Activated naive CD8-positive, alpha-beta T cell treated with anti-CD3 and anti-CD28 coated beads, Interleukin-2, amount 50 U/mL, for 24 hours (primary cell): ENCODE measurements at regions not wholly inside any gene's neighbourhood (a gene's known extent, or its start where the extent isn't known, plus 50 kb on each side); places are given as distances from the start of the nearest gene placed in this dataset.
"Not testable (repeated sequence)": the region's sequence is repeated elsewhere in the genome, so short reads cannot be mapped to it uniquely, and the experiment has no call there.

Experiments used
- ATAC-seq: fragments of 150-1000 bp; cut with Tn5 transposase; one replicate; pipeline ENCODE4 v1.10.0; 2021
- DNase-seq: peaks from one replicate; pipeline ENCODE4 v3.0.0; 2021
- H3K27ac Mint-ChIP-seq: one replicate; pipeline ENCODE4 v1.8.0; 2021; ENCODE audit warnings: mild to moderate bottlenecking, mixed read lengths
- H3K27me3 Mint-ChIP-seq: one replicate; pipeline ENCODE4 v1.8.0; 2021; ENCODE audit warnings: mixed read lengths
- H3K36me3 Mint-ChIP-seq: one replicate; pipeline ENCODE4 v1.8.0; 2021; ENCODE audit warnings: low read depth, mixed read lengths
- H3K4me1 Mint-ChIP-seq: one replicate; pipeline ENCODE4 v1.8.0; 2021; ENCODE audit warnings: mixed read lengths
- H3K4me3 Mint-ChIP-seq: one replicate; pipeline ENCODE4 v1.8.0; 2021; ENCODE audit warnings: mild to moderate bottlenecking, moderate library complexity, mixed read lengths
- H3K9me3 Mint-ChIP-seq: one replicate; pipeline ENCODE4 v1.8.0; 2021; ENCODE audit warnings: mixed read lengths

DNA sequence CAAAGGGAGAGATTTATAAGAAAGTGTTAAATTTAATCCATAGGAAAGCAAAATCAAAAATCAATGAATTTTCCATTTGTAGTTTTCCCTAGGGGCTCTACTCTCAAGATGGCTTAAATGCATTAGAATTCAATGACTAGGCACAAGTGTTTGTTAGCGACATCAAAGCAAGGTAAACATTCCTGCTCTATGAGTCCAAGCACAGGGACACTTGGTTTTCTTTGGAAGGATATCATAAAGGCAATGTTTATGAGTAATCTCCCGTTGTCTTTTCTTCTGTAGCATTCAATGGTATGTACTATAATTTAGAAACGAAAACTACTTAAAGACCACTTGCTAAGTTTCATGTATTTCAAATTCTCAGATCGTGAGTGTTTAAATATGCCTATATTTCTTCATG lies 54.8 kb upstream of the ZNF717 start:
- not testable (repeated sequence) for H3K4me3 Mint-ChIP-seq, DNase-seq, H3K36me3 Mint-ChIP-seq, ATAC-seq, H3K4me1 Mint-ChIP-seq, H3K27me3 Mint-ChIP-seq, H3K27ac Mint-ChIP-seq
- H3K9me3 Mint-ChIP-seq: peaks cover 20% of the 10 kb centered on the region

GRCh38 chr3:75850301-75851008 lies 65.1 kb upstream of the ZNF717 start:
- not testable (repeated sequence) for DNase-seq, H3K4me1 Mint-ChIP-seq, H3K4me3 Mint-ChIP-seq, H3K36me3 Mint-ChIP-seq, ATAC-seq, H3K27me3 Mint-ChIP-seq, H3K27ac Mint-ChIP-seq
- H3K9me3 Mint-ChIP-seq: peaks cover 12% of the 10 kb centered on the region

DNA sequence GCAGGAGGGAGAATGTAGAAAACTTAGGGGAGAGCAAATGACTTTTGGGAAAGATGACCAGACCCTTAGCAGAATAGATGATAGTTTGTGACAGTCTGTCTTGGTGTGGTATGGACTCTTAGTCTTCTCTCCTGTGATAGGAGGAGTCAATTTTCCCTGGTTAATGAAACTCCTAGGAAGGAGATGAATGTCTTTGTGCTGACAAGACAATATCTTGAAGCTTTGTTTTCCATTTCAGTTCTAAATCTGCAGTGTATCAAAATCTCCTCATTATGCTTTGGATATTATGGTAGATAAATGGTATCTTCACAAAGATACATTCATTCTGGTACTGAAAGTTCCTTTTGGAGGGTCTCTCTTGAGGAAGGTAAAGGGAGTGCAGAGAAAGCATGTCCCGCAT lies 77.8 kb upstream of the ZNF717 start:
- DNase-seq: no peak

DNA sequence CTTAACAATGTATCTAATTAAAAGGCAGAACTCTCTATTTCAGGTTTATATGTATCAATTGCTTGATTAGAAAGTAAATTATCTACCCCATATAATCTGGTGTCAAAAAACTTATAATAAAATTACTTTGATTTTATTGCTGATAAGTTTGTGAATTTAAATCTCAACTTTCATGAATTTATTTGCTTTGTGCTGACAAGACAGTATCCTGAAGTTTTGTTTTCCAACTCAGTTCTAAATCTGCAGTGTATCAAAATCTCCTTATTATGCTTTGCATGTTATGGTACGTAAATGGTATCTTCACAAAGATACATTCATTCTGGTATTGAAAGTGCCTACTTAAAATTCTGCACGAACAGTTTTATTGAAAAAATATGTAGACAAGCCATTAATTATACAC lies 78.5 kb upstream of the ZNF717 start:
- DNase-seq (no peak), ATAC-seq (no peak)
- Mint-ChIP-seq H3K27me3 (no peaks in the 10 kb centered on the region), H3K36me3 (no peaks in the 10 kb centered on the region), H3K27ac (no peak overlapping the region), H3K4me3 (no peak overlapping the region), H3K9me3 (peaks cover 10% of the 10 kb centered on the region), H3K4me1 (no peaks in the 10 kb centered on the region)

More for the DNA sequence above, 77.8 kb upstream of the ZNF717 start:
- Mint-ChIP-seq H3K4me1 (no peaks in the 10 kb centered on the region), H3K27me3 (no peaks in the 10 kb centered on the region), H3K9me3 (peaks cover 10% of the 10 kb centered on the region), H3K36me3 (no peaks in the 10 kb centered on the region), H3K4me3 (no peak overlapping the region), H3K27ac (no peak overlapping the region)
- no peak for ATAC-seq

DNA sequence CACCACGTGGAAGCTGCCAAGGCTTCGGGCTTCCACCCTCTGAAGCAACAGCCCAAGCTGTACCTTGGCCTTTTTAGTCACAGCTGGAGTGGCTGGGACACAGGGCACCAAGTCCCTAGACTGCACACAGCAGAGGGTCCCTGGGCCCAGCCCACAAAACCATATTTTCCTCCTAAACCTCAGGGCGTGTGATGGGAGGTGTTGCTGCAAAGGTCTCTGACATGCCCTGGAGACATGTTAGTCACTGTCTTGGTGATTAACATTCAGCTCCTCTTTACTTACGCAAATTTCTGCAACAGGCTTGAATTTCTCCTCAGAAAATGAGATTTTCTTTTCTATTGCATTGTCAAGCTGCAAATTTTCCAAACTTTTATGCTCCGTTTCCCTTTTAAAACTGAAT lies 98.4 kb upstream of the ZNF717 start:
- peaks cover 13% of the 10 kb centered on the region for H3K9me3 Mint-ChIP-seq
- not testable (repeated sequence) for H3K4me1 Mint-ChIP-seq, DNase-seq, H3K4me3 Mint-ChIP-seq, H3K36me3 Mint-ChIP-seq, ATAC-seq, H3K27me3 Mint-ChIP-seq, H3K27ac Mint-ChIP-seq

DNA sequence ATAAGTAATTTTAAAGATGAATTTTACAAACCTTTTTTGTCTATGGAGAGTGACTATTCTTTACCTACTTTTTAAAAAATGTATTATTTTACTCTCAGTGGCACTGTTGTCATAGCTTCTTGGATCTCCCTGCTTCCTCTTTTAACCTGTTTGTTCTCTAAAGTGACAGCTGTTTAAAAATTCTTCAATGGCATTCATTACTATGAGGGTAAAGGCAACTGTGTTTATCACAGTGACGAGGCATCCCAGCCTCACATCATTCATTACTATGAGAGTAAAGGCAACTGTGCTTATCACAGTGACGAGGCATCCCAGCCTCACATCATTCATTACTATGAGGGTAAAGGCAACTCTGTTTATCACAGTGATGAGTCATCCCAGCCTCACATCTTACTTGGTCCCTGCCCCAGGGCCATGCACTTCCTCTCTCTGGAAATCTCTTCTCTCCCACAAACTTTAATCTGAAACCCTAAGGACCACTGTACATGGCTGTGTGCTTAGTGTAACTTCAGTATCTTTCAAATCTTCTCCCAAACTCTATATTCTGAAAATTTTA lies 101.7 kb upstream of the ZNF717 start:
- H3K27ac Mint-ChIP-seq: no peak overlapping the region
- peaks cover 13% of the 10 kb centered on the region for H3K9me3 Mint-ChIP-seq
- DNase-seq (no peak), ATAC-seq (no peak)
- H3K27me3 Mint-ChIP-seq: no peaks in the 10 kb centered on the region
- no peak overlapping the region for H3K4me3 Mint-ChIP-seq
- H3K4me1 Mint-ChIP-seq: no peaks in the 10 kb centered on the region
- no peaks in the 10 kb centered on the region for H3K36me3 Mint-ChIP-seq

- ATAC-seq: no peak
- Mint-ChIP-seq H3K9me3 (no peaks in the 10 kb centered on the region), H3K36me3 (no peaks in the 10 kb centered on the region), H3K27ac (no peak overlapping the region), H3K27me3 (no peaks in the 10 kb centered on the region), H3K4me3 (no peak overlapping the region), H3K4me1 (no peaks in the 10 kb centered on the region)
- DNase-seq: no peak
Measured at GRCh38 chr3:75894234-75894633, 108.9 kb upstream of the ZNF717 start.

DNA sequence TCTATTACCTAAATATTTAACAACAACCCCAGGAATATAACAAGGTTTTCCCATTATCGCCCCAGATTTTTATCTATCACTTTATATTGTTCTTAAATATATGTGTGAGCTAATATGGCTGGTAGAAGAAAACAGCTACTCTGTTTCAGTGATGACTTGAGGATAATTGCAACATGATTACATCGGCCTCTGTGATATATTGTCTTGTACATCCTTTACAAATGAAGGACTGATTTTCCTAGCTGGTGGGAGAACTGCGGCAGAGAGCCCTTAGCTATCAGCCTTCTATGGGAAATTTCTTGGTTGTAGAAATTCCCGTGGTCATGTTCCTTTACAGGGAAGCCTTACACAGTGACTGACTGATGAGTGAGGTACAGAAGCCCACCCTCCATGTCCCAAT lies 110.9 kb upstream of the ZNF717 start:
- Mint-ChIP-seq H3K4me3 (no peak overlapping the region), H3K27ac (no peak overlapping the region), H3K9me3 (no peaks in the 10 kb centered on the region), H3K27me3 (no peaks in the 10 kb centered on the region), H3K36me3 (no peaks in the 10 kb centered on the region), H3K4me1 (no peaks in the 10 kb centered on the region)
- ATAC-seq (no peak), DNase-seq (no peak)

DNA sequence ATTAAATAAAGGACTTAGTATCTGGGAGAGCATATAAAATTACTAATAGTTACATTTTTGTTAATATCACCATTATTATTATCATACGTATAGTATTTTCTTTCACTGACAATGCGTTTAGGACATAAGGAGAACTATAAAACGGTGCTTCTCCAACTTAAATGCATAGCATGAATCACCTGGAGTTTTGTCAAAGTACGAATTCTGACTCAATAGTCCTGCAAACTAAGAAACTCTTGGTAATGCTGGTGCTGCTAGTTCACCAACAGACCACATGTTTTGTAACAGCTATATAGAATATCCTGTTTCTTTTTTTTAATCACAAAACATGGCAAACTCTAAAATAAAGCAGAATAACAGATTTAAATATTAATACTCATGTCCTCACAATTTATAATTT lies 116.1 kb upstream of the ZNF717 start:
- H3K4me1 Mint-ChIP-seq, H3K27ac Mint-ChIP-seq, H3K9me3 Mint-ChIP-seq, H3K36me3 Mint-ChIP-seq, ATAC-seq, DNase-seq, H3K27me3 Mint-ChIP-seq, H3K4me3 Mint-ChIP-seq: not testable (repeated sequence)

DNA sequence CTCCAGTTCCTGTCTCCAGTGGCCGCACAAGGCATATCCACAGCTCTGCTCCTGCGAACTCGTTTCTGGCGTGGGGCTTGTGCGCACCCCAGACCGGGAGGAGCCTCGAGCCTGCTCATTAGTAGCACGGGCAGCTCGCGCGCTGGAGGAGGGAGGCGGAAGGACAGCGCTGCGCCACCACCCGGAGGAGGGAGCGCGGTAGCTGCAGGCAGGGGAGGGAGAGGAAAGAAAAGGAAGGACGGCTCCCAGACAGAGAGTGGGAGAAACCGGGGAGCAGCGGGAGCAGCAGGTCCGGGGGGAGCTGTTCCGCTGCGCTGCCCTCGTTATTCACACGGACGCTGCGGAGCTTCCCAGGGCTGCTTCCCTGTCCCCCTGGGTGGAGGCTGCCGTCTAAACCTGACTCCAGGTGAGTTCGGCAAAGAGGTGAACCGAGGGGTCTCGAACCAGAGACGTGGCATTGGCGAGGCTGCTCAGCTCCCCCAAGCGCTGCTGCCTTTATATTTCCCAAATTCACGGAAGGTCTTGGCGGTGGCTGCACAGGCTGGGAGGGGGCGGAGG lies 121.3 kb upstream of the ZNF717 start:
- H3K36me3 Mint-ChIP-seq: no peaks in the 10 kb centered on the region
- H3K4me3 Mint-ChIP-seq: no peak overlapping the region
- H3K27ac Mint-ChIP-seq: no peak overlapping the region
- H3K27me3 Mint-ChIP-seq: peaks cover 8% of the 10 kb centered on the region
- H3K9me3 Mint-ChIP-seq: peaks cover 5% of the 10 kb centered on the region
- ATAC-seq (no peak), DNase-seq (no peak)
- no peaks in the 10 kb centered on the region for H3K4me1 Mint-ChIP-seq

GRCh38 chr3:75913800-75914350 lies 128.5 kb upstream of the ZNF717 start:
- Mint-ChIP-seq H3K4me3 (no peak overlapping the region), H3K4me1 (no peaks in the 10 kb centered on the region), H3K36me3 (no peaks in the 10 kb centered on the region), H3K9me3 (peaks cover 15% of the 10 kb centered on the region), H3K27me3 (no peaks in the 10 kb centered on the region), H3K27ac (no peak overlapping the region)
- DNase-seq: no peak
- no peak for ATAC-seq

DNA sequence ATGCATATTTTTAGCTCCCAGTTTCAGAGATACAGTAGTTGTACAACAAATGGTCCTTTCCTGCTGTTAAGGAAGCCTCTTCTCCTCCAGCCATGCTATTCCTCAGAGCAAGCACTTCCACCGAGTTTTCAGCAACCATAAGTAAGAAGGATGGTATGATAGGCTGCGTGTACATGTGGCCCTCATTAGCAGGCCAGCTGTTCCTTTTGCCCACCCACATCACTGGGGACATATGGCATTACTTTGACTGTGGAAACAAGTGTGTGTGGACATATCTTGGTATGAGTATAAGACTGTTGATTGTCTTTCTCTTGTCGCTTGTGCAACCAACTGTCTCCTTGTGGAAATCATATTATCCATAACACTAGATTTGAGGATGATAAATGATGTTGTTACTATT lies 129.4 kb upstream of the ZNF717 start:
- peaks cover 20% of the 10 kb centered on the region for H3K9me3 Mint-ChIP-seq
- DNase-seq, H3K4me1 Mint-ChIP-seq, H3K4me3 Mint-ChIP-seq, H3K27ac Mint-ChIP-seq, H3K36me3 Mint-ChIP-seq, H3K27me3 Mint-ChIP-seq, ATAC-seq: not testable (repeated sequence)

DNA sequence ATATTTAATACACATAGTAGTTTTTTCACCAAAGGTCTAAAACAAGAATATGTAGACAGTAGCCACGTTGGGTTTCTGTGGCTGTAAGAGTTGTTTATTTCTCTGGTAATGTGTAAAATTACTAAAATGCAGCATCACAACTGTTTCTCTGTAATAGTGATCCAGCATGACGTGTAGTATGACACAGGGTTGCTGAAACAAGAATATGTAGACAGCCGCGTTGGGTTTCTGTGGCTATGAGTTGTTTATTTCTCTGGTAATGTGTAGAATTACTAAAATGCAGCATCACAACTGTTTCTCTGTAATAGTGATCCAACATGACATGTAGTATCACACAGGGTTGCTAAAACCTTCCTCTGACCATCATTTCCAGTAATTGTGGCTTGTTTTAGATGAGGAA lies 153.6 kb upstream of the ZNF717 start:
- no peak overlapping the region for H3K27ac Mint-ChIP-seq
- DNase-seq: no peak
- no peaks in the 10 kb centered on the region for H3K27me3 Mint-ChIP-seq
- no peaks in the 10 kb centered on the region for H3K4me1 Mint-ChIP-seq
- peaks cover 10% of the 10 kb centered on the region for H3K9me3 Mint-ChIP-seq
- H3K36me3 Mint-ChIP-seq: no peaks in the 10 kb centered on the region
- ATAC-seq: no peak
- no peak overlapping the region for H3K4me3 Mint-ChIP-seq

- Mint-ChIP-seq H3K9me3 (peaks cover 6% of the 10 kb centered on the region), H3K36me3 (no peaks in the 10 kb centered on the region), H3K4me1 (no peaks in the 10 kb centered on the region), H3K27ac (no peak overlapping the region), H3K27me3 (no peaks in the 10 kb centered on the region), H3K4me3 (no peak overlapping the region)
- ATAC-seq (no peak), DNase-seq (no peak)
Measured at GRCh38 chr3:75951941-75952340, 166.6 kb upstream of the ZNF717 start.

GRCh38 chr3:75960031-75960430 lies 174.7 kb upstream of the ZNF717 start:
- not testable (repeated sequence) for H3K27ac Mint-ChIP-seq, H3K36me3 Mint-ChIP-seq, DNase-seq, H3K4me1 Mint-ChIP-seq, H3K4me3 Mint-ChIP-seq, ATAC-seq, H3K27me3 Mint-ChIP-seq
- H3K9me3 Mint-ChIP-seq: peaks cover 21% of the 10 kb centered on the region
